ENCODE measurements at regions not wholly inside any gene's neighbourhood (a gene's known extent, or its start where the extent isn't known, plus 50 kb on each side); places are given as distances from the start of the nearest gene placed in this dataset.

GRCh38 chr16:24446189-24446588 is 93.2 kb upstream of the RBBP6 start:
- Histone ChIP-seq H4K20me1 (replicated peaks; ENCODE audit: control insufficient read depth, extremely low read depth, insufficient read depth, low read length) (no peaks in the 10 kb centered on the region), H3K9me3 (replicated peaks; ENCODE audit: control insufficient read depth, insufficient read depth, low read length) (no peaks in the 10 kb centered on the region), H3K4me3 (replicated peaks in 1 of 3; ENCODE audit: insufficient read depth in 1 of 3, low read depth in 1 of 3, low read length in 3 of 3) (no peak overlapping the region), H3K4me1 (ENCODE audit: control insufficient read depth, extremely low read depth, insufficient read depth, low read length) (no peaks in the 10 kb centered on the region), H2AFZ (ENCODE audit: low read depth, low read length) (no peak overlapping the region), H3K4me2 (ENCODE audit: insufficient read depth, low read length) (no peak overlapping the region), H3K79me2 (ENCODE audit: control insufficient read depth, insufficient read depth, low read length) (no peaks in the 10 kb centered on the region), H3K27ac (ENCODE audit: insufficient read depth, low read depth, low read length) (no peak overlapping the region), H3K27me3 (ENCODE audit: control insufficient read depth in 2 of 2, insufficient read depth in 2 of 2, low read length in 2 of 2) (no peaks in the 10 kb centered on the region), H3K9me1 (replicated peaks; ENCODE audit: control insufficient read depth, extremely low read depth, insufficient read depth, low read length) (no peaks in the 10 kb centered on the region), H3K36me3 (ENCODE audit: control insufficient read depth in 2 of 2, extremely low read depth in 1 of 2, insufficient read depth in 2 of 2, low read length in 2 of 2) (no peaks in the 10 kb centered on the region), H3K9ac (replicated peaks; ENCODE audit: extremely low read depth, insufficient read depth, low read length) (no peak overlapping the region)
- intact Hi-C loops (cut with micrococcal nuclease), result no loop called here
- ChIA-PET POLR2A (no interaction called here), CTCF (no interaction called here)
- no peak for TF ChIP-seq CTCF (IDR thresholded peaks at IDR 0.05; ENCODE audit: extremely low read depth in 1 of 2, insufficient read depth in 1 of 2, low read depth in 1 of 2, low read length in 2 of 2)
- TF ChIP-seq POLR2A (IDR thresholded peaks at IDR 0.05; ENCODE audit: low read depth, low read length), result no peak
- TF ChIP-seq FOS (IDR thresholded peaks at IDR 0.05; ENCODE audit: borderline replicate concordance, insufficient read depth, low read length), result no peak
- no peak for TF ChIP-seq EZH2 (IDR thresholded peaks at IDR 0.05; ENCODE audit: borderline replicate concordance, low read depth, low read length, severe bottlenecking)
- TF ChIP-seq POLR2AphosphoS5 (IDR thresholded peaks at IDR 0.05; ENCODE audit: insufficient read depth, low read depth, low read length), result no peak
- TF ChIP-seq JUN (IDR thresholded peaks at IDR 0.05; ENCODE audit: borderline replicate concordance, insufficient read depth, insufficient read length, low read depth), result no peak
- no peak for DNase-seq (ENCODE audit: low read depth, low spot score)
- BruUV-seq (replicated peaks), result no TSS peak
- dilution Hi-C loops (cut with MboI; ENCODE audit: extremely low pct_ligation_motif_present, low sequenced_read_pairs), result no loop called here
- no peak for FAIRE-seq

GRCh38 chr16:24452724-24453123 is 86.6 kb upstream of the RBBP6 start:
- DNase-seq (ENCODE audit: low read depth, low spot score), result no peak
- no peak for TF ChIP-seq JUN (IDR thresholded peaks at IDR 0.05; ENCODE audit: borderline replicate concordance, insufficient read depth, insufficient read length, low read depth)
- TF ChIP-seq FOS (IDR thresholded peaks at IDR 0.05; ENCODE audit: borderline replicate concordance, insufficient read depth, low read length), result no peak
- no peak for TF ChIP-seq EZH2 (IDR thresholded peaks at IDR 0.05; ENCODE audit: borderline replicate concordance, low read depth, low read length, severe bottlenecking)
- no peak for TF ChIP-seq POLR2A (IDR thresholded peaks at IDR 0.05; ENCODE audit: low read depth, low read length)
- TF ChIP-seq POLR2AphosphoS5 (IDR thresholded peaks at IDR 0.05; ENCODE audit: insufficient read depth, low read depth, low read length), result no peak
- Histone ChIP-seq H3K4me1 (ENCODE audit: control insufficient read depth, extremely low read depth, insufficient read depth, low read length) (no peaks in the 10 kb centered on the region), H4K20me1 (replicated peaks; ENCODE audit: control insufficient read depth, extremely low read depth, insufficient read depth, low read length) (no peaks in the 10 kb centered on the region), H2AFZ (ENCODE audit: low read depth, low read length) (no peak overlapping the region), H3K4me2 (ENCODE audit: insufficient read depth, low read length) (no peak overlapping the region), H3K4me3 (replicated peaks in 1 of 3; ENCODE audit: insufficient read depth in 1 of 3, low read depth in 1 of 3, low read length in 3 of 3) (no peak overlapping the region), H3K27ac (ENCODE audit: insufficient read depth, low read depth, low read length) (no peak overlapping the region), H3K36me3 (ENCODE audit: control insufficient read depth in 2 of 2, extremely low read depth in 1 of 2, insufficient read depth in 2 of 2, low read length in 2 of 2) (no peaks in the 10 kb centered on the region), H3K9me1 (replicated peaks; ENCODE audit: control insufficient read depth, extremely low read depth, insufficient read depth, low read length) (no peaks in the 10 kb centered on the region), H3K27me3 (ENCODE audit: control insufficient read depth in 2 of 2, insufficient read depth in 2 of 2, low read length in 2 of 2) (no peaks in the 10 kb centered on the region), H3K9ac (replicated peaks; ENCODE audit: extremely low read depth, insufficient read depth, low read length) (no peak overlapping the region), H3K79me2 (ENCODE audit: control insufficient read depth, insufficient read depth, low read length) (no peaks in the 10 kb centered on the region), H3K9me3 (replicated peaks; ENCODE audit: control insufficient read depth, insufficient read depth, low read length) (no peaks in the 10 kb centered on the region)
- FAIRE-seq, result no peak
- BruUV-seq (replicated peaks), result no TSS peak
- ChIA-PET POLR2A (no interaction called here), CTCF (no interaction called here)
- dilution Hi-C loops (cut with MboI; ENCODE audit: extremely low pct_ligation_motif_present, low sequenced_read_pairs), result no loop called here
- intact Hi-C loops (cut with micrococcal nuclease), result no loop called here

Measured in endothelial cell of umbilical vein (primary cell).